ENCODE measurements at regions not wholly inside any gene's neighbourhood (a gene's known extent, or its start where the extent isn't known, plus 50 kb on each side); places are given as distances from the start of the nearest gene placed in this dataset.
"Not testable (repeated sequence)": the region's sequence is repeated elsewhere in the genome, so short reads cannot be mapped to it uniquely, and the experiment has no call there.

- DNase-seq (ENCODE audit: low read depth) = no peak
Observed at GRCh38 chr15:55126111-55126510, 70.6 kb downstream of the RSL24D1 start.

- DNase-seq (ENCODE audit: low read depth) = no peak
Observed at GRCh38 chr15:55124616-55125015, 72.1 kb downstream of the RSL24D1 start.

GRCh38 chr15:55118344-55118870 lies 78.3 kb downstream of the RSL24D1 start:
- DNase-seq (ENCODE audit: low read depth) = no peak

DNA sequence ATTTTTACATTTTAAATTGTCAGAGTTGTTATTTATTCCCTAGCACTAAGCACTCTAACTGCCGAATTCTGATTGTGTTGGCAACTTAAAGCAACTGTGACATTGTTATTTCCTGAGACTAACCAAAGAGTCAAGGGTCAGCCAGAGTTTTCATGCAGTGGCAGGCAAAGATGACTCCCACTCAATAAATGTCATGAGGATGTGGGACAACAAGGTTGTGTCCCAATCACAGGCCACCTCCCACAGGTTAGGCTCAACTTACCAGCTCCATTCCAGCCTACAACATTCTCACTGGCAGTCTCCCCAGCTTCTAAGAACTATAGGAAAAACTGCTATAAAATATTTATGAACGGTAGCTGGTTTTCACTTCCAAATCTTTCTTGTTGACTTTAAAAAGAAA lies 80.1 kb downstream of the RSL24D1 start:
- no peak for DNase-seq (ENCODE audit: low read depth)

DNA sequence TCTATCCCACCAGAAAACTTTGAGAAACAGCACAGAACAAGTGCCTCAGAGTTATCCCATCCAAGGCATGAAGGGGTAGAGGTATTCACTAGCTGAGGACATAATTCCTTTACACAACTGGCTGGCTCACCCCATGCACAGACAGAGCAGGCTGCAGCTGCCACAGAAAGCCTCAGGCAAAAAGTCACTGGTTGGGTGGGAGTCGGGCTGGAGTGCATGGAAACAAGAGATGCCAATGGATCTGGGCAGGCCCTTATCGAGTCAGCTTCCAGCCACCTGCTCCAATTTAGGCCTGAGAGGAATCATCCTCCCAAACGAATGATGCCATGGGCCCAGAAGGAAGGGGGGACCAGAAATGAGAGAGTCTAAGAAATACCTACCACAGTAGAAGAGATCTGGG lies 83.0 kb downstream of the RSL24D1 start:
- no peak for DNase-seq (ENCODE audit: low read depth)

- no peak for DNase-seq (ENCODE audit: low read depth)
Observed at GRCh38 chr15:55112706-55113105, 84.0 kb downstream of the RSL24D1 start.

- DNase-seq (ENCODE audit: low read depth) = no peak
Observed at GRCh38 chr15:55110446-55110845, 86.3 kb downstream of the RSL24D1 start.

DNA sequence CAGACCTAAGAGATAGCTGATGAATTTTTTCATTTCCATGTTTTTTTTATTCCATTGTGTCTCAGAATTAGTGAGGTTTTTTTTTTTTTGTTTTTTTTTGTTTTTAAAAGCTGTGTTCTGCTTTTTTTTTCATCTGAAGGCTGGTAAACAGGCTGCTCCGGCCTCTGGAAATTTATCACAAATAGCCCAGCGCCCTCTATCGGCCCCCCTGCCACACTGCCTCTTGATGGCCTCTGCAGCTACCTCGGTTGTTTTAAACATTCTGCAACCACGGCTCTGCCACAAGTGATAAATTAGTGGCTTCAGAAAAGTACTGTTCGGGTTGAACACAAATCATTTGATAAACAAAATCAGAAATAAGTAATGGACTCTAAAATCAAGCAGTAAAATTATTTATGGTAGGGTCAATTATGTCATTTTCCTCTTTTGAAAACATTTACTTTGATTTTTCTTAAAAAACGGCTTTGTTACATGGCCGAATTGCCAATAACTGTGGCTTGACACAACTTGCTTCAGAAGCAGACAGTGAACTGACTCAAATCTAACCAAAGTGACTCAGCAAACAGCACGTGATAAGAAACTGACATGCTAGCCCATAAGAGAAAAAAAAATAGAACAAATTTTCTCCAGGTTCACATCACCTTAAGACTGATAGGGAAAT lies 87.8 kb downstream of the RSL24D1 start:
- peak; percentile 48 for DNase-seq (ENCODE audit: low read depth)

GRCh38 chr15:55108448-55108847 lies 88.3 kb downstream of the RSL24D1 start:
- DNase-seq (ENCODE audit: low read depth) = no peak

GRCh38 chr15:55106155-55106554 lies 90.6 kb downstream of the RSL24D1 start:
- DNase-seq (ENCODE audit: low read depth) = no peak

DNA sequence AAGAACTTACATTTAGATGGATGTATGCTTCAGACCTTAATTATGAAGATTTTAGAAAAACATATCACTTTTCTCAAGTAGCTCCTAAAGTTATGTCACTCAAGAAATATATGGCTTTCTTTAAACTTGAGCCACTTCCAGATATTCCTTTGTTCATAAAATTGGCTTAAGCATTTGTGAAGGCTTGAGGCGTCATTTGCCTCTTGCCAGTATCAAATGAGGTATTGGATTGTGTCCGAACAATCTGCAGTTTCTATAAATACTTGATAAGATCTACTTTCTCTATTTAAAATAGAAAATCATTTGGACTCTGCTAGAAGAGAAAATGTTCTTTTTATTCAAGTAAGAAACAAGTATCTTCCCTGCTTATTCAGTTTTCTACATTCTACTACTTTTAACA lies 102.6 kb downstream of the RSL24D1 start:
- no peak for DNase-seq (ENCODE audit: low read depth)

DNA sequence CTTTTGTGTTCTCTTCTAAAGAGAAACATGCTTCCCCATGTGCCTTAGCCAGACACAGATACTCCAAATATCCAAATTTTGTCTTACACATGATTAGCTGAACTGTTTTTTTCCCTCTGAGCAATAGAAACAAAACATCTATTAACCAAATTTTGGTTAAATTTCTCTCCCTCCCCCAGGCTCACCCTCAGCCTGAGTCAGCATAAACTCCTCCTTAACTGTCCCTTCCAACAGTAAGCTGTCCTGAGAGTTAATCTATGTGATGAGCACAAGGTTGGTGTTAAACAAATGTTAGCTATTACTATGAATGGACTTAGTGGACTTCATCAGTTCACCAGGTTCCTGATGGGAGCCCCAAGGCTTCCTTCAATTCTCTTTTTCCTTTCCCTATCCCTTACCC lies 108.5 kb downstream of the RSL24D1 start:
- no peak for DNase-seq (ENCODE audit: low read depth)

DNA sequence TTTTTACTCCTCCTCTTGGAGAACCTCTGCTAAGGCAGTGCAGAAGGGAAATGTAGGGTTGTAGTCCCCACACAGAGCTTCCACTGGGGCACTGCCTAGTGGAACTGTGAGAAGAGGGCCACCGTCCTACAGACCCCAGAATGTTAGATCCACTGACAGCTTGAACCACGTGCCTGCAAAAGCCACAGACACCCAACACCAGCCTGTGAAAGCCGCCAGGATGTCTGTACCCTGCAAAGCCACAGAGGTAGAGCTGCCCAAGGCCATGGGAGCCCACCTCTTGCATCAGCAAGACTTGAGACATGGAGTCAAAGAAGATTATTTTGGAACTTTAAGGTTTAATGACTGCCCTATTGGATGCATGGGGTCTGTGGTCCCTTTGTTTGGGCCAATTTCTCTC lies 112.1 kb downstream of the RSL24D1 start:
- no peak for DNase-seq (ENCODE audit: low read depth)

- DNase-seq (ENCODE audit: low read depth) = no peak
Observed at GRCh38 chr15:55084216-55084615, 112.5 kb downstream of the RSL24D1 start.

GRCh38 chr15:55077052-55077451 lies 119.7 kb downstream of the RSL24D1 start:
- not testable (repeated sequence) for DNase-seq (ENCODE audit: low read depth)

DNA sequence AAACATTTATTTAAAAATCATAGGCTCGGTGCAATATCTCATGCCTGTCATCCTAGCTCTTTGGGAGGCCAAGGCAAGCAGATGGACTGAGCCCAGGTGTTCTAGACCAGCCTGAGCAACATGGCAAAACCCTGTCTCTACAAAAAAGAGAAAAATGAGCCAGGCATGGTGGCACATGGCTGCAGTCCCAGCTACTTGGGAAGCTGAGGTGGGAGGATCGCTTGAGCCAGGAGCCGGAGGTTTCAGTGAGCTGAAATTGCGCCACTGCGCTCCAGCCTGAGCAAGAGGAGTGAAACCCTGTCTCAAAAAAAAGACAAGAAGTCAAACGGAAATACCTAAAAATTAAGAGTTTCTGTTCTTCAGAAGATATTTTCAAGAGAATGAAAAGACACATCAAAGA lies 122.3 kb downstream of the RSL24D1 start:
- no peak for DNase-seq (ENCODE audit: low read depth)

- DNase-seq (ENCODE audit: low read depth) = not testable (repeated sequence)
Observed at GRCh38 chr15:55063970-55064369, 132.8 kb downstream of the RSL24D1 start.

DNA sequence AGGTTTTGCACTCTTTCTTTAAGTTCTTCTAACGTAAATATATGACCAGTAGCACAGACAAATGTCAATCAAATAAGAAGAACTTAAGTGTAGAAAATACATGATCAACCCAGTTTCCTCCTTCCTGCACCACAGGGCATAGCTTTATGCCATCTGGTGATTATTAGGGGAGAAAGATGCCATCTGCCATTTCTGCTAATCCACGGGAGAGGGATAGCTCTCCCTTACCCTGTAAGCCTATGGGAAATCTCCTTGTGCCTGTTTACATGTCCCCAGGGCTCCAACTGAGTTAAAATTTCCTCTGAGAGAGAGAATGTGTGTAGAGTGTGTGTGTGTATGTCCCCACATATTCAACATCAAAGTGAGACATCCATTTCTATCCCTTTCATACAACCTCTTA lies 135.9 kb downstream of the RSL24D1 start:
- DNase-seq (ENCODE audit: low read depth) = no peak

- DNase-seq (ENCODE audit: low read depth) = no peak
Observed at GRCh38 chr15:55056500-55056899, 140.2 kb downstream of the RSL24D1 start.

- DNase-seq (ENCODE audit: low read depth) = no peak
Observed at GRCh38 chr15:55044162-55044561, 152.6 kb downstream of the RSL24D1 start.

DNA sequence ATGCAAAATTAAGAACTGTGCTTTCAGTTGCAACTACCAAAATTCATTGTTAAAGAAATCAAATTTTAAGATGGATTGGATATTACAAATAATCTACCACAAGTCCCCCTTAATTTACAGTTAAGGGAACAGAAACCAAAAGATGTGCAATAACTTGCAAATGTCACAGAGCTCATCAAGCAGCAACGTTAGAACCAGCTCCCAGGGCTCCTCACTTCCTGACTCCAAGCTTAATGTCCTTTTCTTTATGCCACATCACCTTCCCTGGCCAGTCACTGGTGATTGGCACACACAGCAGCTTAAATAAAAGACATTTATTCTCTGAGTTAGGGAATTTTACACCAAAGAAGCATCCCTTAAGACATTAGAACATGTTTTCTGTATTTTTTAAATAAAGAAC lies 159.7 kb downstream of the RSL24D1 start:
- DNase-seq (ENCODE audit: low read depth) = no peak

DNA sequence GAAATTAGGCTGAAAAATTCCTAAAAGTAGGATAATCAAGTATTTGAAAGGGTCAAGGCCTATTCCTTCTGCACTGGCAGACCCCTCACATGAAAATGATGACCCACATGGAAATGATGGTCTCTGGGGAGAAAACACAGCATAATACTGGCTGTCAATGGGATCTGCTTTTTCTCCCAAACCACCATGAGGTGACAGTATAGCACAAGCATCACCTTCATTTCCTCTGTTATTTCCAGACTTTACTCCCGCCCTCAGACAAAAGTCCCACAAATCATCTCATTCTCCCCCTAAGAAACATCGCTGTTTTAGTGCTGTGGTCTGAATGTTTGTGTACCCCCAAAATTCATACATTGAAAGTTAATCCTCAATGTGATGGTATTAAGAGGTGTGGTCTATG lies 161.0 kb downstream of the RSL24D1 start:
- no peak for DNase-seq (ENCODE audit: low read depth)

DNA sequence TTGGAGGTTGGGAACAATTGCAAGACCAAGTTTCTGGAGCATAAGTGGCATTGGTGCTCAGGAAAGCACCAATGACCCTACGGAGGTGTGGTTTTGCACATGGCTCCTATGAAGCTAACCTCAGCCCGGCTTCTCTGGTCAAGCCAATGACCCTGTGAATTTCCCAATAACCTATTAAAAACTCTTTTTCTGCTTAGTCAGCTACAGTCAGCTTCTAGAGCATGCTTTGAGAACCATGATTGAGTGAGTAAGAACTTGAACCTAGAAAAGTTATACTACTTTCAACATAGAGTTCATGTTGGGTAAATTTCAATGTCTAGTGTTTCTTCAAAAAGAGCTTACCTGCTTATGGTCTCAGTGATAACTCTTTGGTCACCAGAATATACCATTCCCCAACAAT lies 163.2 kb downstream of the RSL24D1 start:
- DNase-seq (ENCODE audit: low read depth) = no peak

DNA sequence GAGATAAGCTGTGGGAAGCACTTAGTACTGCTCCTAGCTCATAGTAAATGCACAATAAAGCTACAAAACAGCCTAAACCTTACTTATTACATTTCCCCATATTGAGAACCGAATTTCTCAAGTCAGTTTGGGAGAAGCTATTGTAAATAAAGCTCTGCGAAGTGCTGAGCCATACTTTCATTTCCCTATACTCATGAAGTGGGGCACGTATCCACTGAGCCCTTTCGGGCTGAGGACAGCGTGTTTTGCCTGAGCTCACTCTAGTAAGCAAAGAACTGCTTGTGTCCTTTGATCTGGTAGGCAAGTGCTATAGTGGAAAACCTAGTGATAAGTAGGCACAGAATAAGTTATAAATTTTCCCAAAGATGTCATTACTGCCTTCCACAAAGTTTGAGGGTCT lies 165.0 kb downstream of the RSL24D1 start:
- no peak for DNase-seq (ENCODE audit: low read depth)

Data from activated T-cell treated with anti-CD3 and anti-CD28 coated beads for 48 hours (primary cell).